GM19025 (cell line): ENCODE measurements at regions not wholly inside any gene's neighbourhood (a gene's known extent, or its start where the extent isn't known, plus 50 kb on each side); places are given as distances from the start of the nearest gene placed in this dataset.
"Not testable (repeated sequence)": the region's sequence is repeated elsewhere in the genome, so short reads cannot be mapped to it uniquely, and the experiment has no call there.

Source experiments
- ATAC-seq: cut with Tn5 transposase; IDR thresholded peaks from one replicate; pipeline ENCODE4 v1.9.1; 2021; ENCODE audit warnings: mild to moderate bottlenecking, low read depth, moderate library complexity; ENCODE audit not compliant: unreplicated experiment

- ATAC-seq, result no peak
Measured at GRCh38 chr9:27671636-27672035, 98.4 kb upstream of the C9orf72 start.

GRCh38 chr9:27672718-27673117 lies 99.4 kb upstream of the C9orf72 start:
- ATAC-seq, result no peak

- no peak for ATAC-seq
Measured at GRCh38 chr9:27673641-27674040, 100.4 kb upstream of the C9orf72 start.

GRCh38 chr9:27675354-27675753 lies 102.1 kb upstream of the C9orf72 start:
- ATAC-seq, result no peak

GRCh38 chr9:27676827-27677226 lies 103.5 kb upstream of the C9orf72 start:
- ATAC-seq, result no peak

- ATAC-seq, result no peak
Measured at GRCh38 chr9:27679338-27679737, 106.1 kb upstream of the C9orf72 start.

- no peak for ATAC-seq
Measured at GRCh38 chr9:27683181-27683580, 109.9 kb upstream of the C9orf72 start.

GRCh38 chr9:27688954-27689353 lies 115.7 kb upstream of the C9orf72 start:
- ATAC-seq, result no peak

- not testable (repeated sequence) for ATAC-seq
Measured at GRCh38 chr9:27690816-27691215, 117.5 kb upstream of the C9orf72 start.

- ATAC-seq, result no peak
Measured at GRCh38 chr9:27699621-27700020, 126.3 kb upstream of the C9orf72 start.

- ATAC-seq, result no peak
Measured at GRCh38 chr9:27701016-27701415, 127.7 kb upstream of the C9orf72 start.

GRCh38 chr9:27701587-27701986 lies 128.3 kb upstream of the C9orf72 start:
- no peak for ATAC-seq

GRCh38 chr9:27703216-27703980 lies 130.1 kb upstream of the C9orf72 start:
- no peak for ATAC-seq

GRCh38 chr9:27711241-27711640 lies 138.0 kb upstream of the C9orf72 start:
- no peak for ATAC-seq

GRCh38 chr9:27712806-27713205 lies 139.5 kb upstream of the C9orf72 start:
- ATAC-seq, result no peak

- no peak for ATAC-seq
Measured at GRCh38 chr9:27714388-27714787, 141.1 kb upstream of the C9orf72 start.

- ATAC-seq, result no peak
Measured at GRCh38 chr9:27715651-27716050, 142.4 kb upstream of the C9orf72 start.

- ATAC-seq, result no peak
Measured at GRCh38 chr9:27717991-27718390, 144.7 kb upstream of the C9orf72 start.

GRCh38 chr9:27719711-27720110 lies 146.4 kb upstream of the C9orf72 start:
- ATAC-seq, result no peak

- no peak for ATAC-seq
Measured at GRCh38 chr9:27722866-27723265, 149.6 kb upstream of the C9orf72 start.

GRCh38 chr9:27726244-27727081 lies 153.2 kb upstream of the C9orf72 start:
- no peak for ATAC-seq

GRCh38 chr9:27732494-27732893 lies 159.2 kb upstream of the C9orf72 start:
- ATAC-seq, result no peak
